ENCODE measurements at regions not wholly inside any gene's neighbourhood (a gene's known extent, or its start where the extent isn't known, plus 50 kb on each side); places are given as distances from the start of the nearest gene placed in this dataset.
"Not testable (repeated sequence)": the region's sequence is repeated elsewhere in the genome, so short reads cannot be mapped to it uniquely, and the experiment has no call there.

DNA sequence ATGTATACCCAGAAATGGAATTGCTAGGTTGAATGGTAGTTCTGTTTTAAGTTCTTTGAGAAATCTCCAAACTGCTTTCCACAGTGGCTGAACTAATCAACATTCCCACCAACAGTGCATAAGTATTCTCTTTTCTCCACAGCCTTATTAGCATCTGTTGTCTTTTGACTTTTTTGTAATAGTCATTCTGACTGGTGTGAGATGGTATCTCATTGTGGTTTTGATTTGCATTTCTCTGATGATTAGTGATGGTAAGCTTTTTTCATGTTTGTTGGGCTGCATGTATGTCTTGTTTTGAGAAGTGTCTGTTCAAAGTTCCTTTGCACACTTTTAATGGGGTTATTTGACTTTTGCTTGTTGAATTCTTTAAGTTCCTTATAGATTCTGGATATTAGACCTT is 52.4 kb upstream of the EHHADH start:
- H3K4me1 Mint-ChIP-seq (ENCODE audit: low read depth); H3K9me3 Mint-ChIP-seq; POLR2A ChIA-PET; H3K27ac Mint-ChIP-seq; H3K27me3 Mint-ChIP-seq; ATAC-seq; CTCF ChIA-PET; DNase-seq; intact Hi-C loops (cut with micrococcal nuclease); H3K4me3 Mint-ChIP-seq: not testable (repeated sequence)
- peaks cover 13% of the 10 kb centered on the region for H3K36me3 Mint-ChIP-seq (ENCODE audit: low read depth)

GRCh38 chr3:185306847-185307246 is 53.0 kb upstream of the EHHADH start:
- H3K27ac Mint-ChIP-seq = no peak overlapping the region
- no peaks in the 10 kb centered on the region for H3K27me3 Mint-ChIP-seq
- intact Hi-C loops (cut with micrococcal nuclease) = no loop called here
- CTCF ChIA-PET = interaction anchor here (0.6 to 1.5 kb wide), 6 partner anchors 23 to 710 kb away, joined by 3 to 4 read pairs (median 3); no protein-coding TSS in a partner anchor
- TF ChIP-seq, protein P1, sequence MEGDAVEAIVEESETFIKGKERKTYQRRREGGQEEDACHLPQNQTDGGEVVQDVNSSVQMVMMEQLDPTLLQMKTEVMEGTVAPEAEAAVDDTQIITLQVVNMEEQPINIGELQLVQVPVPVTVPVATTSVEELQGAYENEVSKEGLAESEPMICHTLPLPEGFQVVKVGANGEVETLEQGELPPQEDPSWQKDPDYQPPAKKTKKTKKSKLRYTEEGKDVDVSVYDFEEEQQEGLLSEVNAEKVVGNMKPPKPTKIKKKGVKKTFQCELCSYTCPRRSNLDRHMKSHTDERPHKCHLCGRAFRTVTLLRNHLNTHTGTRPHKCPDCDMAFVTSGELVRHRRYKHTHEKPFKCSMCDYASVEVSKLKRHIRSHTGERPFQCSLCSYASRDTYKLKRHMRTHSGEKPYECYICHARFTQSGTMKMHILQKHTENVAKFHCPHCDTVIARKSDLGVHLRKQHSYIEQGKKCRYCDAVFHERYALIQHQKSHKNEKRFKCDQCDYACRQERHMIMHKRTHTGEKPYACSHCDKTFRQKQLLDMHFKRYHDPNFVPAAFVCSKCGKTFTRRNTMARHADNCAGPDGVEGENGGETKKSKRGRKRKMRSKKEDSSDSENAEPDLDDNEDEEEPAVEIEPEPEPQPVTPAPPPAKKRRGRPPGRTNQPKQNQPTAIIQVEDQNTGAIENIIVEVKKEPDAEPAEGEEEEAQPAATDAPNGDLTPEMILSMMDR (IDR thresholded peaks at IDR 0.05) = no peak
- ATAC-seq (no peak), DNase-seq (no peak)
- H3K36me3 Mint-ChIP-seq (ENCODE audit: low read depth) = peaks cover 13% of the 10 kb centered on the region
- no peak overlapping the region for H3K4me3 Mint-ChIP-seq
- H3K9me3 Mint-ChIP-seq = peaks cover 2% of the 10 kb centered on the region
- POLR2A ChIA-PET = no interaction called here
- no peaks in the 10 kb centered on the region for H3K4me1 Mint-ChIP-seq (ENCODE audit: low read depth)

DNA sequence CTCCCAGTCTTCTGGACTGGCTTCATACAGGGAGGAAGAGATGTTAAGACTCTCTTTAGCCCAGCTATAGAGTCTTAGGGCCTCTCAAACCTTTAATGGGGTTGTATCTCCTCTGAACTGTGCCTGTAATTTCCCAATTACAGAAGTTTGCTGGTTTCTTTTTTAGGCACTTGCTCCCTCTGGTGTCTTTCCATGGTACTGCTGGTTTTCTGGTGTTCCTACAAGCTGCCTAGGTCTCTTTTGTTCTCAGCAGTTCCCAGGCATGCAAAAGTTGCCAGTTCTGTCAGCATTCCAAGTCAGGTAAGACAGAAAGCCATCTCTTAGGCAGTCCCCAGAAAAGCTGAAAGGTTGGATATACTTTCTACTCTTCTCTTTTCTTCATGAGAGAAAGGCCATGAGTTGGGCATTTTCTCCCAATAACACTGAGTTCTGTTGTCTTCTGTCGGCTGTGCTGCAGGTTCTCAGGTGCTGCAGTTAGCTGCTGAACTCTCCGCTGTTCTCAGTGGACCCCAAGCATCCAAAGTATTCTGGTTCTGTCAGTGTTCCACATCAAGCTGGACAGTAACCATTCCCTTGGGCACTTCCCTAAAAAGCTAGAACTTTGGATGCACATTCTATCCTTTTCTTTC is 54.4 kb upstream of the EHHADH start:
- Mint-ChIP-seq H3K36me3 (ENCODE audit: low read depth) (peaks cover 13% of the 10 kb centered on the region), H3K4me3 (no peak overlapping the region), H3K9me3 (peaks cover 2% of the 10 kb centered on the region), H3K27ac (no peak overlapping the region), H3K27me3 (no peaks in the 10 kb centered on the region), H3K4me1 (ENCODE audit: low read depth) (no peaks in the 10 kb centered on the region)
- TF ChIP-seq, protein P1 (IDR thresholded peaks at IDR 0.05) = peak; percentile 70
- intact Hi-C loops (cut with micrococcal nuclease) = no loop called here
- DNase-seq (peak; percentile 71), ATAC-seq (peak; percentile 61)
- ChIA-PET POLR2A (no interaction called here), CTCF (interaction anchor here (0.6 to 2.8 kb wide), 26 partner anchors 9 to 711 kb away, joined by 3 to 14 read pairs (median 4); no protein-coding TSS in a partner anchor)

- intact Hi-C loops (cut with micrococcal nuclease) = no loop called here
- no peaks in the 10 kb centered on the region for H3K27me3 Mint-ChIP-seq
- H3K9me3 Mint-ChIP-seq = peaks cover 2% of the 10 kb centered on the region
- DNase-seq = no peak
- CTCF ChIA-PET = interaction anchor here (1.0 to 2.8 kb wide), 11 partner anchors 10 to 437 kb away, joined by 3 to 14 read pairs (median 6); no protein-coding TSS in a partner anchor
- POLR2A ChIA-PET = no interaction called here
- H3K4me3 Mint-ChIP-seq = no peak overlapping the region
- TF ChIP-seq, protein P1 (IDR thresholded peaks at IDR 0.05) = no peak
- peaks cover 13% of the 10 kb centered on the region for H3K36me3 Mint-ChIP-seq (ENCODE audit: low read depth)
- no peak overlapping the region for H3K27ac Mint-ChIP-seq
- no peaks in the 10 kb centered on the region for H3K4me1 Mint-ChIP-seq (ENCODE audit: low read depth)
- no peak for ATAC-seq
These were observed 53.6 kb upstream of the MAP3K13 start for GRCh38 chr3:185309302-185309701.

DNA sequence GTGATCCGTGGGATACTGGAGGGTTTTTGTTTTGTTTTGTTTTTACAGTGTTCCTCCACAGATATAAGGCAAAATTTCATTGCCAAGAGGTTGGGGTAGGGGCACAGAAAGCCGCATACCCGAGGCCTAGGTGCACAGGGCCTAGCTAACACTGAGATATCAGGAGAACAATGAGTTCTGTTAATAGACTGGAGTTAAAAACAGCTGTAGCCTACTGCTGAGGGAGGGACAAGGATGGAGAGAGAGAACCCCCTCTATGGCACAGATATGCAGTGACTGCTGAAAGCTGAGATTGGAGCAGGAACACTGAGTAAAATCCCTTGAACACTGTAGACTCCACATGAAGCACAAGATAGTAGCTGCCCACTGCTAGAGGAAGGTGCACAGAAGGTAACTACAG is 53.1 kb upstream of the MAP3K13 start:
- DNase-seq = no peak
- Mint-ChIP-seq H3K36me3 (ENCODE audit: low read depth) (peaks cover 13% of the 10 kb centered on the region), H3K27me3 (no peaks in the 10 kb centered on the region), H3K27ac (no peak overlapping the region), H3K4me3 (no peak overlapping the region), H3K9me3 (peaks cover 2% of the 10 kb centered on the region), H3K4me1 (ENCODE audit: low read depth) (no peaks in the 10 kb centered on the region)
- ChIA-PET CTCF (interaction anchor here (1.6 to 2.8 kb wide), 2 partner anchors 435 to 438 kb away, joined by 4 to 10 read pairs; no protein-coding TSS in a partner anchor), POLR2A (no interaction called here)
- TF ChIP-seq, protein P1 (IDR thresholded peaks at IDR 0.05) = no peak
- no peak for ATAC-seq
- intact Hi-C loops (cut with micrococcal nuclease) = no loop called here
